DOHH2 (cell line): ENCODE measurements at regions not wholly inside any gene's neighbourhood (a gene's known extent, or its start where the extent isn't known, plus 50 kb on each side); places are given as distances from the start of the nearest gene placed in this dataset.
A peak's percentile ranks its signal among the peaks of the same experiment; 100 is the strongest.

ENCODE experiments used
- H3F3A ChIP-seq: fragments of 200-600 bp; sonication (generic), shearing (Covaris generic); 2 replicates; pipeline ENCODE4 v1.6.0; 2016; ENCODE audit warnings: antibody characterized with exemption, mild to moderate bottlenecking; ENCODE audit not compliant: control insufficient read depth, insufficient read depth
- H3K27ac ChIP-seq: fragments of 200-600 bp; sonication (generic); 2 replicates; pipeline ENCODE4 v1.5.1; 2014; ENCODE audit warnings: low read depth, mild to moderate bottlenecking, low read length, moderate library complexity
- H3K27me3 ChIP-seq: fragments of 200-600 bp; sonication (generic); 2 replicates; pipeline ENCODE4 v1.6.1; 2014; ENCODE audit warnings: mild to moderate bottlenecking, low read length, mixed read lengths; ENCODE audit not compliant: control insufficient read depth
- H3K36me3 ChIP-seq: fragments of 200-600 bp; sonication (generic); 2 replicates; pipeline ENCODE4 v1.6.1; 2014; ENCODE audit warnings: mild to moderate bottlenecking, low read length, moderate library complexity, mixed read lengths; ENCODE audit not compliant: control insufficient read depth
- H3K4me1 ChIP-seq: fragments of 200-600 bp; sonication (generic); 2 replicates; pipeline ENCODE4 v1.6.1; 2014; ENCODE audit warnings: mild to moderate bottlenecking, low read length, mixed read lengths; ENCODE audit not compliant: control insufficient read depth
- H3K4me2 ChIP-seq: fragments of 200-600 bp; sonication (generic); 2 replicates; pipeline ENCODE4 v1.6.0; 2014; ENCODE audit warnings: mild to moderate bottlenecking, low read length, moderate library complexity
- H3K4me3 ChIP-seq: fragments of 200-600 bp; sonication (generic); 2 replicates; pipeline ENCODE4 v1.5.1; 2014; ENCODE audit warnings: mild to moderate bottlenecking, low read length, mixed read lengths
- H3K79me2 ChIP-seq: fragments of 200-600 bp; sonication (generic); 2 replicates; pipeline ENCODE4 v1.6.1; 2014; ENCODE audit warnings: mild to moderate bottlenecking, low read length, mixed read lengths; ENCODE audit not compliant: control insufficient read depth
- H3K9me2 ChIP-seq: fragments of 200-600 bp; sonication (generic); replicated peaks from 2 replicates; pipeline ENCODE4 v1.6.1; 2014; ENCODE audit warnings: mild to moderate bottlenecking, low read length, mixed read lengths; ENCODE audit not compliant: control insufficient read depth
- H3K9me3 ChIP-seq: fragments of 200-600 bp; sonication (generic); 2 replicates; pipeline ENCODE4 v1.6.1; 2014; ENCODE audit warnings: antibody characterized with exemption, low read length, mixed read lengths; ENCODE audit not compliant: control insufficient read depth, insufficient read depth
- H4K20me1 ChIP-seq: fragments of 200-600 bp; sonication (generic); 2 replicates; pipeline ENCODE4 v1.6.0; 2014; ENCODE audit warnings: low read depth, mild to moderate bottlenecking, antibody characterized with exemption, low read length, moderate library complexity; ENCODE audit not compliant: control insufficient read depth, insufficient read depth
- CTCF ChIP-seq: fragments of 200-600 bp; sonication (generic); IDR thresholded peaks from one replicate; pipeline ENCODE4 v1.5.1; 2014; ENCODE audit warnings: antibody characterized with exemption, mild to moderate bottlenecking, low read depth, low read length; ENCODE audit not compliant: poor library complexity, severe bottlenecking
- EZH2phosphoT487 ChIP-seq: fragments of 200-600 bp; sonication (generic); IDR thresholded peaks from 2 replicates; pipeline ENCODE4 v1.6.1; 2017; ENCODE audit warnings: borderline replicate concordance, mild to moderate bottlenecking, antibody characterized with exemption, low read length, moderate library complexity, mixed read lengths

- H3K4me3 ChIP-seq: no peak overlapping the region
- no peaks in the 10 kb centered on the region for H3F3A ChIP-seq
- H3K9me2 ChIP-seq: no peaks in the 10 kb centered on the region
- no peaks in the 10 kb centered on the region for H4K20me1 ChIP-seq
- TF ChIP-seq CTCF (no peak), EZH2phosphoT487 (no peak)
- no peaks in the 10 kb centered on the region for H3K4me1 ChIP-seq
- no peak overlapping the region for H3K27ac ChIP-seq
- no peaks in the 10 kb centered on the region for H3K36me3 ChIP-seq
- H3K27me3 ChIP-seq: no peaks in the 10 kb centered on the region
- H3K79me2 ChIP-seq: no peaks in the 10 kb centered on the region
- no peaks in the 10 kb centered on the region for H3K9me3 ChIP-seq
- H3K4me2 ChIP-seq: no peak overlapping the region
These were observed 1477.0 kb downstream of the PCDH7 start for GRCh38 chr4:32196950-32197688.

- no peaks in the 10 kb centered on the region for H3F3A ChIP-seq
- H3K79me2 ChIP-seq: no peaks in the 10 kb centered on the region
- H4K20me1 ChIP-seq: no peaks in the 10 kb centered on the region
- H3K36me3 ChIP-seq: no peaks in the 10 kb centered on the region
- no peak overlapping the region for H3K4me3 ChIP-seq
- H3K9me2 ChIP-seq: no peaks in the 10 kb centered on the region
- H3K4me1 ChIP-seq: no peaks in the 10 kb centered on the region
- no peaks in the 10 kb centered on the region for H3K27me3 ChIP-seq
- H3K9me3 ChIP-seq: peaks cover 4% of the 10 kb centered on the region; the same call in 1 of the 2 replicates
- no peak for TF ChIP-seq CTCF
- no peak for TF ChIP-seq EZH2phosphoT487
- H3K4me2 ChIP-seq: no peak overlapping the region
- peak overlapping the region; percentile 5; the same call in 1 of the 2 replicates for H3K27ac ChIP-seq
These were observed 1479.5 kb downstream of the PCDH7 start for GRCh38 chr4:32199639-32200038.

- H3K36me3 ChIP-seq: no peaks in the 10 kb centered on the region
- no peak overlapping the region for H3K27ac ChIP-seq
- H3K9me3 ChIP-seq: peaks cover 4% of the 10 kb centered on the region; the same call in 1 of the 2 replicates
- TF ChIP-seq CTCF (no peak), EZH2phosphoT487 (no peak)
- no peak overlapping the region for H3K4me2 ChIP-seq
- H3K27me3 ChIP-seq: no peaks in the 10 kb centered on the region
- no peaks in the 10 kb centered on the region for H3F3A ChIP-seq
- no peaks in the 10 kb centered on the region for H3K79me2 ChIP-seq
- H3K4me1 ChIP-seq: no peaks in the 10 kb centered on the region
- no peaks in the 10 kb centered on the region for H4K20me1 ChIP-seq
- H3K4me3 ChIP-seq: no peak overlapping the region
- H3K9me2 ChIP-seq: no peaks in the 10 kb centered on the region
These were observed 1483.2 kb downstream of the PCDH7 start for GRCh38 chr4:32203340-32203739.
